Mesenchymal stem cell (in vitro differentiated cells and primary cell): ENCODE measurements at regions not wholly inside any gene's neighbourhood (a gene's known extent, or its start where the extent isn't known, plus 50 kb on each side); places are given as distances from the start of the nearest gene placed in this dataset.

Experiments
- DNase-seq: peaks from one replicate; pipeline ENCODE4 v3.0.0-alpha.2; 2013
- H2AFZ ChIP-seq: one replicate; pipeline ENCODE4 v1.6.1; 2013; ENCODE audit warnings: low read depth, mild to moderate bottlenecking, control low read depth, inconsistent platforms, low read length, moderate library complexity
- H2AK5ac ChIP-seq: 2 replicates; pipeline ENCODE4 v1.6.1; 2013; ENCODE audit warnings: low read length, moderate library complexity, mild to moderate bottlenecking, inconsistent platforms; ENCODE audit not compliant: severe bottlenecking
- H2BK120ac ChIP-seq: one replicate; pipeline ENCODE4 v1.6.1; 2013; ENCODE audit warnings: low read depth, mild to moderate bottlenecking, inconsistent platforms, low read length, moderate library complexity
- H2BK12ac ChIP-seq, 2 experiments: one replicate each; pipeline ENCODE4 v1.6.1; 2013; ENCODE audit warnings: inconsistent platforms in 2 of 2, low read length in 2 of 2, mild to moderate bottlenecking in 2 of 2, moderate library complexity in 2 of 2, control low read depth in 1 of 2
- H2BK15ac ChIP-seq: one replicate; pipeline ENCODE4 v1.6.1; 2013; ENCODE audit warnings: mild to moderate bottlenecking, low read depth, inconsistent platforms; ENCODE audit not compliant: poor library complexity, severe bottlenecking
- H2BK5ac ChIP-seq: 2 replicates; pipeline ENCODE4 v1.6.1; 2013; ENCODE audit warnings: low read depth, mild to moderate bottlenecking, low read length, control low read depth, inconsistent platforms; ENCODE audit not compliant: poor library complexity, severe bottlenecking
- H3K14ac ChIP-seq, 2 experiments: one replicate each; pipeline ENCODE4 v1.6.1; 2013; ENCODE audit warnings: inconsistent platforms in 2 of 2, low read length in 2 of 2, control low read depth in 1 of 2, mild to moderate bottlenecking in 1 of 2, moderate library complexity in 1 of 2
- H3K18ac ChIP-seq, 2 experiments: one replicate each; pipeline ENCODE4 v1.6.1; 2013; ENCODE audit warnings: inconsistent platforms in 2 of 2, low read length in 2 of 2, control low read depth in 1 of 2, low read depth in 1 of 2, mild to moderate bottlenecking in 1 of 2
- H3K23ac ChIP-seq, 2 experiments: one replicate each; pipeline ENCODE4 v1.6.1; 2013; ENCODE audit warnings: inconsistent platforms in 2 of 2, low read length in 2 of 2, mild to moderate bottlenecking in 2 of 2, moderate library complexity in 2 of 2, control low read depth in 1 of 2
- H3K27ac ChIP-seq: 2 replicates; pipeline ENCODE4 v1.5.1; 2013; ENCODE audit warnings: mild to moderate bottlenecking, moderate library complexity, low read length, control low read depth, inconsistent platforms; ENCODE audit not compliant: poor library complexity, severe bottlenecking
- H3K27me3 ChIP-seq, 2 experiments: 2 replicates each; pipeline versions ENCODE4 v1.6.1 to v1.7.0; 2013; ENCODE audit warnings: low read length in 2 of 2, mild to moderate bottlenecking in 2 of 2, moderate library complexity in 2 of 2, control low read depth in 1 of 2, inconsistent platforms in 1 of 2; ENCODE audit not compliant: control insufficient read depth in 1 of 2, insufficient read depth in 1 of 2
- H3K36me3 ChIP-seq, 2 experiments: 2 replicates each; pipeline versions ENCODE4 v1.6.1 to v1.7.0; 2013; ENCODE audit warnings: low read length in 2 of 2, control low read depth in 1 of 2, inconsistent platforms in 1 of 2, low read depth in 1 of 2, mild to moderate bottlenecking in 1 of 2; ENCODE audit not compliant: insufficient read depth in 2 of 2, control insufficient read depth in 1 of 2
- H3K4ac ChIP-seq, 2 experiments: one replicate each; pipeline ENCODE4 v1.6.1; 2013; ENCODE audit warnings: inconsistent platforms in 2 of 2, low read length in 2 of 2, mild to moderate bottlenecking in 2 of 2, moderate library complexity in 2 of 2, control low read depth in 1 of 2, low read depth in 1 of 2
- H3K4me1 ChIP-seq: 2 replicates; pipeline ENCODE4 v1.6.1; 2013; ENCODE audit warnings: low read depth, low read length, control low read depth; ENCODE audit not compliant: control insufficient read depth, insufficient read depth
- H3K4me2 ChIP-seq: 2 replicates; pipeline ENCODE4 v1.6.1; 2013; ENCODE audit warnings: low read length, mild to moderate bottlenecking, inconsistent platforms; ENCODE audit not compliant: poor library complexity, severe bottlenecking
- H3K4me3 ChIP-seq, 2 experiments: 2 replicates each; pipeline versions ENCODE4 v1.5.1 to v1.7.0; 2013; ENCODE audit warnings: low read length in 2 of 2, mild to moderate bottlenecking in 2 of 2, control low read depth in 1 of 2, low read depth in 1 of 2; ENCODE audit not compliant: insufficient read depth in 1 of 2
- H3K79me1 ChIP-seq: replicated peaks from 2 replicates; pipeline ENCODE4 v1.6.1; 2013; ENCODE audit warnings: mild to moderate bottlenecking, control low read depth, low read length, inconsistent platforms; ENCODE audit not compliant: poor library complexity, severe bottlenecking
- H3K9ac ChIP-seq: 2 replicates; pipeline ENCODE4 v1.7.0; 2013; ENCODE audit warnings: mild to moderate bottlenecking, low read length, moderate library complexity
- H3K9me3 ChIP-seq: 2 replicates; pipeline ENCODE4 v1.7.0; 2013; ENCODE audit warnings: mild to moderate bottlenecking, low read length; ENCODE audit not compliant: control insufficient read depth
- H4K8ac ChIP-seq: one replicate; pipeline ENCODE4 v1.6.1; 2013; ENCODE audit warnings: inconsistent platforms, mild to moderate bottlenecking, low read length, moderate library complexity
- H4K91ac ChIP-seq: one replicate; pipeline ENCODE4 v1.6.1; 2013; ENCODE audit warnings: mild to moderate bottlenecking, low read length, inconsistent platforms
- WGBS: methylation state at CpG from one replicate; pipeline ENCODE4 v1.1.7; 2013; ENCODE audit warnings: mixed read lengths; 5-methylcytosine and 5-hydroxymethylcytosine counted together

DNA sequence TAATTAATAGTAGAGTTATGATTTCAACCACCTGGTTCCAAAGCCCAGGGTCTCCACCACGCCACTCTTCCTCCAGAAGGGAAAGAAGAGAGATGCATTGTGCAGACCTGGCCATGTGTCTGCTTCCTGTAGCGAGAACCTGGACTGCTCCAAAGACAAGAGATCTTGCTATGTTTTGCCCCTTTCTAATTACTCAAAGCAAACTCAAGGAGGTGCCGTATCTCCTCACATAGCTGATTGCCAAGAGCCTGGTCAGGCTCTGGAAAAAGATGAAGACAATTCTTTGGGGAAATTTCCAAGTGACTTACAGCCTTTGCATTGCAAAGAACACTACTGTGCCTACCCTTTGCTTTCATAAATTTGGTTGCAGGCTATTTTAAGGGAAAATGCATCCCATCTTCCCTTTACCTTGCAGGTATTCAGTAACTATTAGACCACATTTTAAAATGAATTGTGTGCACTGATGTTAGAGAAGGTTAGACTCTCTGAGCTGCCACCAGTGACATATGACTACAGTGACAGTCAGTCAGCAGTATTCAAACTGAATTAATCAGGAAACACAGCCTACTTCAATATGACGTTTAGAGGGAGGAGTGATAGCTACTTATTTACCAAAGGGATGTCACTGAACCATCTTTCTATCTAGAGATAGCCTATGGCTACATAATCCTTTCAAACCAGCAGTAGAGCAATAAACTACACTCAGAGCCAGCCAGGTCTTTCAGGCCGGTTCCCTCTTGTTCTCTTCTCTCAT, 842.1 kb upstream of the FANCL start:
- no peak overlapping the region for H3K4ac ChIP-seq
- H3K18ac ChIP-seq: no peak overlapping the region
- no peak overlapping the region for H2BK12ac ChIP-seq
- H2BK15ac ChIP-seq: no peak overlapping the region
- H4K91ac ChIP-seq: no peak overlapping the region
- no peaks in the 10 kb centered on the region for H3K4me1 ChIP-seq
- WGBS: 76% methylated on average over 3 of the region's 5 CpGs
- H3K9me3 ChIP-seq: no peaks in the 10 kb centered on the region
- H2AK5ac ChIP-seq: no peak overlapping the region
- no peak overlapping the region for H3K23ac ChIP-seq
- no peak overlapping the region for H3K27ac ChIP-seq
- H2AFZ ChIP-seq: no peak overlapping the region
- H3K79me1 ChIP-seq: no peaks in the 10 kb centered on the region
- no peak overlapping the region for H2BK120ac ChIP-seq
- no peak overlapping the region for H3K4me2 ChIP-seq
- H4K8ac ChIP-seq: no peak overlapping the region
- DNase-seq: no peak
- no peaks in the 10 kb centered on the region for H3K36me3 ChIP-seq
- no peak overlapping the region for H3K14ac ChIP-seq
- no peaks in the 10 kb centered on the region for H3K27me3 ChIP-seq
- H3K9ac ChIP-seq: no peak overlapping the region
- no peak overlapping the region for H2BK5ac ChIP-seq
- H3K4me3 ChIP-seq: no peak overlapping the region

DNA sequence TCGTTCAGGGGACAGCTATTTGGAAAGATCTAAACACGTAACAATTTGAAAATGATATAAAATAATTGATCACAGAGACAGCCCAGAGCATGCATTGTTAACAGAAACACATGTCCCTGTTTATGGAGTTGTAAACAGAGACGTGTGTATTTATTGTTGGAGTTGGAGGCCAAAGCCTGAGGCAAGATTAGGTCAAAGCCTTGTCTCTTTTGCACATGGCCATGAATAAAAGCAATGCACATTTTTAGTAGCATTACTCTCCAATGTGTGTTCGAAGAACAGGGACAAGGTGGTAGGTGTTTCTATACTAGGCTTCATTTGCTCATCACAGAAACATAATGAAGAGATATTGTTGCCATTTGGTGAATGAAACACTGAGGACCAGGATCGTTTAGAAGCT, 841.5 kb upstream of the FANCL start:
- Histone ChIP-seq H3K23ac (no peak overlapping the region), H2AK5ac (no peak overlapping the region), H3K27ac (no peak overlapping the region), H3K4me3 (no peak overlapping the region), H3K27me3 (no peaks in the 10 kb centered on the region), H3K4ac (no peak overlapping the region), H3K36me3 (no peaks in the 10 kb centered on the region), H3K18ac (no peak overlapping the region), H3K79me1 (no peaks in the 10 kb centered on the region), H2BK5ac (no peak overlapping the region), H2BK120ac (no peak overlapping the region), H2BK15ac (no peak overlapping the region), H2AFZ (no peak overlapping the region), H3K14ac (no peak overlapping the region), H3K9ac (no peak overlapping the region), H2BK12ac (no peak overlapping the region), H4K8ac (no peak overlapping the region), H3K4me1 (no peaks in the 10 kb centered on the region), H4K91ac (no peak overlapping the region), H3K9me3 (no peaks in the 10 kb centered on the region), H3K4me2 (no peak overlapping the region)
- 78% methylated on average over 4 of the region's 5 CpGs for WGBS
- no peak for DNase-seq

DNA sequence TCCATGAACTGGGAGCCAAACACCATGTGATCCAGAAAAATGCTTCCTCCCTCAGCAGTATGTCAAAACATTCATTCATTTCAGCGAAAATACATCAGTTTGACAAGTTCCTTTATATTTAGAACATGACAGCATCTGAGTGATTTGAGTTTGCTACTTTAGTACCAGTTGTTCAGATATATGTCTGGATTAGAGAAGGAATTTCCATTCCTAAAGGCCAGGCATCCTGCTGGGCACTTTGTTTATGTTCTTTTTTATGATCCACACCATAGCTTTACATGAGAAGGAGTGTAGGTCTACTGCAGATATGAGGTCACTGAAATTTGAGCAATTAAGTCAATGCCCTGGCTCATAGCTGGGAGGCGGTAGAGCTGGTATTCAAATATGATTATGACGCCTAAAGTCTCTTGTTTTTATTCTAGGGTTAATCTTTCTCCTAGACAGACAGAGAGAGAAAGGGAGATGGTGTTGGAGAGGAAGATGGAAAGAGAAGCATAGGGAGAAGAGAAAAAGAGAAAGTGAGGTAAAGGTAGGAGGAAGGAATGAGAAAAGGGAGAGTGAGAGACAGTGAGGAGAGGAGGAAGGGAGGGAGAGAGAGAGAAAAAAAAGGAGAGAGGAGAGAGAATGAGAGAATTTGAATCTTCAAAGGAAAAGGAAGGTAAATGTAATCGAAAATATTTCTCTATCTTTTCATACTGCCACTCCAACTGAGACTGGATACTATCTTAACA, 839.5 kb upstream of the FANCL start:
- Histone ChIP-seq H3K27me3 (no peaks in the 10 kb centered on the region), H3K9me3 (no peaks in the 10 kb centered on the region), H3K4me1 (no peaks in the 10 kb centered on the region), H4K8ac (no peak overlapping the region), H2BK120ac (no peak overlapping the region), H3K18ac (no peak overlapping the region), H2BK12ac (no peak overlapping the region), H4K91ac (no peak overlapping the region), H2AFZ (no peak overlapping the region), H3K79me1 (no peaks in the 10 kb centered on the region), H3K14ac (no peak overlapping the region), H3K23ac (no peak overlapping the region), H2BK5ac (no peak overlapping the region), H2AK5ac (no peak overlapping the region), H3K4ac (no peak overlapping the region), H3K36me3 (no peaks in the 10 kb centered on the region), H2BK15ac (no peak overlapping the region), H3K4me2 (no peak overlapping the region), H3K9ac (no peak overlapping the region), H3K4me3 (no peak overlapping the region), H3K27ac (no peak overlapping the region)
- 93% methylated on average over 2 of the region's 4 CpGs for WGBS
- no peak for DNase-seq

DNA sequence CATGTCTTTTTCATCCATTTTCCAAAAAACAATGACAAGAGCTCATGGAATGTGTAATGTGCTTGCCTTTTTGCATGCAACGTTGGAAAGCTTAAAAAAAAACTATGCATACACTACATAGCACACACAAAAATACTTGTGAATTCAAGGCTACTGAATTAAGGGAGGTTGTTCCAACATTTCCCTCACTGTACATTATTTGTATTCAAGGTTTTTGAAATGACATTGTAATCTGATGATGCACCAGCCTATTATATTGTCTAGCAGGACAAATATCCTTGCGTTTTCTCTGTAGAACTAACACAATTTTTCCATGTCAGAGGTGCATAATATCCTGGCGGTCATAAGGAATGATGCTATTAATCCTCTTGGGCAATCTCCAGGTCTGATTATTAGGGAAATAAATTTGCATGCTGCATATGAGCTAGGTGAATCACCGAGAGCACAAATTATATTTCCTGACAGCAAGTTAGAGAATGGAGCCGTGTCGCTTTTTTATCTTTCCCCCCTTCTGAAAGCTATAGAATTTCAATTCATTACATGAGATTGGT, 836.9 kb upstream of the FANCL start:
- no peak overlapping the region for H2AK5ac ChIP-seq
- no peak overlapping the region for H3K23ac ChIP-seq
- no peak overlapping the region for H2AFZ ChIP-seq
- no peak overlapping the region for H3K14ac ChIP-seq
- no peak overlapping the region for H3K4ac ChIP-seq
- H2BK12ac ChIP-seq: no peak overlapping the region
- H3K4me1 ChIP-seq: no peaks in the 10 kb centered on the region
- no peak overlapping the region for H3K18ac ChIP-seq
- no peak overlapping the region for H2BK120ac ChIP-seq
- no peaks in the 10 kb centered on the region for H3K79me1 ChIP-seq
- no peak overlapping the region for H3K27ac ChIP-seq
- H3K4me3 ChIP-seq: no peak overlapping the region
- no peak overlapping the region for H4K8ac ChIP-seq
- H3K9me3 ChIP-seq: no peaks in the 10 kb centered on the region
- 98% methylated on average over 4 of the region's 6 CpGs for WGBS
- no peaks in the 10 kb centered on the region for H3K36me3 ChIP-seq
- no peak overlapping the region for H2BK5ac ChIP-seq
- no peak overlapping the region for H4K91ac ChIP-seq
- H3K4me2 ChIP-seq: no peak overlapping the region
- no peak for DNase-seq
- no peaks in the 10 kb centered on the region for H3K27me3 ChIP-seq
- no peak overlapping the region for H3K9ac ChIP-seq
- no peak overlapping the region for H2BK15ac ChIP-seq
